ENCODE measurements at regions not wholly inside any gene's neighbourhood (a gene's known extent, or its start where the extent isn't known, plus 50 kb on each side); places are given as distances from the start of the nearest gene placed in this dataset.
"Not testable (repeated sequence)": the region's sequence is repeated elsewhere in the genome, so short reads cannot be mapped to it uniquely, and the experiment has no call there.

GRCh38 chr5:67999391-67999790 is 216.2 kb upstream of the PIK3R1 start:
- no peak for DNase-seq (ENCODE audit: extremely low read depth in 1 of 11, low read depth in 9 of 11, low spot score in 4 of 11)

GRCh38 chr5:67998709-67999261 is 216.8 kb upstream of the PIK3R1 start:
- DNase-seq (ENCODE audit: extremely low read depth in 1 of 11, low read depth in 9 of 11, low spot score in 4 of 11): no peak

GRCh38 chr5:67997892-67998457 is 217.6 kb upstream of the PIK3R1 start:
- no peak for DNase-seq (ENCODE audit: extremely low read depth in 1 of 11, low read depth in 9 of 11, low spot score in 4 of 11)

GRCh38 chr5:67997148-67997547 is 218.4 kb upstream of the PIK3R1 start:
- DNase-seq (ENCODE audit: extremely low read depth in 1 of 11, low read depth in 9 of 11, low spot score in 4 of 11): no peak

- no peak for DNase-seq (ENCODE audit: extremely low read depth in 1 of 11, low read depth in 9 of 11, low spot score in 4 of 11)
These were observed 219.0 kb upstream of the PIK3R1 start for GRCh38 chr5:67996596-67996995.

GRCh38 chr5:67992923-67993322 is 222.6 kb upstream of the PIK3R1 start:
- DNase-seq (ENCODE audit: extremely low read depth in 1 of 11, low read depth in 9 of 11, low spot score in 4 of 11): no peak

GRCh38 chr5:67989456-67989855 is 226.1 kb upstream of the PIK3R1 start:
- DNase-seq (ENCODE audit: extremely low read depth in 1 of 11, low read depth in 9 of 11, low spot score in 4 of 11): no peak

- DNase-seq (ENCODE audit: extremely low read depth in 1 of 11, low read depth in 9 of 11, low spot score in 4 of 11): no peak
These were observed 228.8 kb upstream of the PIK3R1 start for GRCh38 chr5:67986761-67987160.

GRCh38 chr5:67985686-67986387 is 229.7 kb upstream of the PIK3R1 start:
- DNase-seq (ENCODE audit: extremely low read depth in 1 of 11, low read depth in 9 of 11, low spot score in 4 of 11): no peak

GRCh38 chr5:67984546-67984945 is 231.0 kb upstream of the PIK3R1 start:
- no peak for DNase-seq (ENCODE audit: extremely low read depth in 1 of 11, low read depth in 9 of 11, low spot score in 4 of 11)

- DNase-seq (ENCODE audit: extremely low read depth in 1 of 11, low read depth in 9 of 11, low spot score in 4 of 11): no peak
These were observed 232.1 kb upstream of the PIK3R1 start for GRCh38 chr5:67983251-67984110.

GRCh38 chr5:67982160-67982559 is 233.4 kb upstream of the PIK3R1 start:
- DNase-seq (ENCODE audit: extremely low read depth in 1 of 11, low read depth in 9 of 11, low spot score in 4 of 11): not testable (repeated sequence)

- no peak for DNase-seq (ENCODE audit: extremely low read depth in 1 of 11, low read depth in 9 of 11, low spot score in 4 of 11)
These were observed 237.4 kb upstream of the PIK3R1 start for GRCh38 chr5:67978171-67978570.

- no peak for DNase-seq (ENCODE audit: extremely low read depth in 1 of 11, low read depth in 9 of 11, low spot score in 4 of 11)
These were observed 238.5 kb upstream of the PIK3R1 start for GRCh38 chr5:67976891-67977601.

- no peak for DNase-seq (ENCODE audit: extremely low read depth in 1 of 11, low read depth in 9 of 11, low spot score in 4 of 11)
These were observed 239.4 kb upstream of the PIK3R1 start for GRCh38 chr5:67976181-67976580.

- DNase-seq (ENCODE audit: extremely low read depth in 1 of 11, low read depth in 9 of 11, low spot score in 4 of 11): no peak
These were observed 241.1 kb upstream of the PIK3R1 start for GRCh38 chr5:67974471-67974870.

- DNase-seq (ENCODE audit: extremely low read depth in 1 of 11, low read depth in 9 of 11, low spot score in 4 of 11): no peak
These were observed 241.5 kb upstream of the PIK3R1 start for GRCh38 chr5:67974054-67974453.

- no peak for DNase-seq (ENCODE audit: extremely low read depth in 1 of 11, low read depth in 9 of 11, low spot score in 4 of 11)
These were observed 243.4 kb upstream of the PIK3R1 start for GRCh38 chr5:67971971-67972821.
